COLO668 (cell line): ENCODE measurements at regions not wholly inside any gene's neighbourhood (a gene's known extent, or its start where the extent isn't known, plus 50 kb on each side); places are given as distances from the start of the nearest gene placed in this dataset.
"Not testable (repeated sequence)": the region's sequence is repeated elsewhere in the genome, so short reads cannot be mapped to it uniquely, and the experiment has no call there.

Source experiments
- DNase-seq: peaks from one replicate; lab custom pipeline; 2025; ENCODE audit not compliant: unreplicated experiment; lab: John Stamatoyannopoulos, UW

GRCh38 chr2:84373391-84373790 is 85.7 kb downstream of the SUCLG1 start:
- DNase-seq, result no peak

GRCh38 chr2:84362541-84362940 is 96.5 kb downstream of the SUCLG1 start:
- no peak for DNase-seq

GRCh38 chr2:84338069-84338468 is 121.0 kb downstream of the SUCLG1 start:
- DNase-seq, result no peak

GRCh38 chr2:84327645-84328249 is 131.3 kb downstream of the SUCLG1 start:
- DNase-seq, result no peak

- DNase-seq, result no peak
Observed at GRCh38 chr2:84326831-84327432, 132.1 kb downstream of the SUCLG1 start.

- no peak for DNase-seq
Observed at GRCh38 chr2:84323890-84324289, 135.2 kb downstream of the SUCLG1 start.

- DNase-seq, result no peak
Observed at GRCh38 chr2:84320940-84321339, 138.1 kb downstream of the SUCLG1 start.

- no peak for DNase-seq
Observed at GRCh38 chr2:84319581-84319980, 139.5 kb downstream of the SUCLG1 start.

- no peak for DNase-seq
Observed at GRCh38 chr2:84317135-84317534, 141.9 kb downstream of the SUCLG1 start.

GRCh38 chr2:84314901-84315330 is 144.2 kb downstream of the SUCLG1 start:
- DNase-seq, result peak; percentile 74

GRCh38 chr2:84314250-84314649 is 144.8 kb downstream of the SUCLG1 start:
- no peak for DNase-seq

- DNase-seq, result no peak
Observed at GRCh38 chr2:84309281-84309680, 149.8 kb downstream of the SUCLG1 start.

- no peak for DNase-seq
Observed at GRCh38 chr2:84306361-84306760, 152.7 kb downstream of the SUCLG1 start.

- DNase-seq, result peak; percentile 17
Observed at GRCh38 chr2:84302513-84303412, 156.3 kb downstream of the SUCLG1 start.

GRCh38 chr2:84301717-84302116 is 157.4 kb downstream of the SUCLG1 start:
- DNase-seq, result no peak

- no peak for DNase-seq
Observed at GRCh38 chr2:84300696-84301029, 158.4 kb downstream of the SUCLG1 start.

GRCh38 chr2:84300001-84300695 is 158.9 kb downstream of the SUCLG1 start:
- DNase-seq, result not testable (repeated sequence)

- DNase-seq, result no peak
Observed at GRCh38 chr2:84299211-84299775, 159.8 kb downstream of the SUCLG1 start.

GRCh38 chr2:84297155-84297554 is 161.9 kb downstream of the SUCLG1 start:
- no peak for DNase-seq

- no peak for DNase-seq
Observed at GRCh38 chr2:84293791-84294380, 165.2 kb downstream of the SUCLG1 start.

- DNase-seq, result no peak
Observed at GRCh38 chr2:84292545-84292944, 166.5 kb downstream of the SUCLG1 start.
